SK-N-SH (cell line): ENCODE measurements at regions not wholly inside any gene's neighbourhood (a gene's known extent, or its start where the extent isn't known, plus 50 kb on each side); places are given as distances from the start of the nearest gene placed in this dataset.

Experiments
- CTCF ChIA-PET: fragments of 300-600, 350-600 bp; formaldehyde crosslinking; extraction: SDS; loops from one replicate; lab custom pipeline; 2021; lab: Yijun Ruan, JAX
- POLR2A ChIA-PET: fragments of 350-600 bp; sonication (Branson Sonifier 250); formaldehyde crosslinking; extraction: SDS; loops from one replicate; lab custom pipeline; 2020; ENCODE audit warnings: antibody characterized with exemption, inconsistent platforms; lab: Yijun Ruan, JAX
- DNase-seq: peaks from one replicate; pipeline ENCODE4 v3.0.0; 2012
- H2AFZ ChIP-seq: fragments of 200-600 bp; sonication (generic); 2 replicates; pipeline ENCODE4 v1.8.1; 2016; ENCODE audit warnings: antibody characterized with exemption, mild to moderate bottlenecking, low read depth
- H3F3A ChIP-seq: fragments of 200-600 bp; sonication (generic); replicated peaks from 2 replicates; pipeline ENCODE3; 2016; ENCODE audit warnings: antibody characterized with exemption, mild to moderate bottlenecking; ENCODE audit not compliant: insufficient read depth
- H3K27ac ChIP-seq, 2 experiments: fragments of 200-500 bp in 1 of 2; fragments of 200-600 bp in 1 of 2; sonication (Bioruptor generic) in 1 of 2; sonication (generic), shearing (Covaris generic) in 1 of 2; 2 replicates each; pipeline versions ENCODE4 v1.5.1 to v1.6.1; 2014 to 2016; ENCODE audit warnings: low read depth in 2 of 2, inconsistent platforms in 1 of 2, low read length in 1 of 2, mild to moderate bottlenecking in 1 of 2, mixed read lengths in 1 of 2
- H3K27me3 ChIP-seq: fragments of 200-600 bp; sonication (generic), shearing (Covaris generic); 2 replicates; pipeline ENCODE4 v1.6.1; 2016; ENCODE audit warnings: mixed run types; ENCODE audit not compliant: insufficient read depth
- H3K36me3 ChIP-seq, 2 experiments: fragments of 200-500 bp in 1 of 2; fragments of 200-600 bp in 1 of 2; sonication (Bioruptor generic) in 1 of 2; sonication (generic) in 1 of 2; replicated peaks in 1 of 2; 2 replicates each; pipeline versions ENCODE3 to v1.5.1; 2014 to 2016; ENCODE audit warnings: low read length in 1 of 2, mild to moderate bottlenecking in 1 of 2; ENCODE audit not compliant: insufficient read depth in 2 of 2, control insufficient read depth in 1 of 2
- H3K4me1 ChIP-seq, 2 experiments: fragments of 200-500 bp in 1 of 2; fragments of 200-600 bp in 1 of 2; sonication (Bioruptor generic) in 1 of 2; sonication (generic), shearing (Covaris generic) in 1 of 2; 2 replicates each; pipeline versions ENCODE4 v1.5.1 to v1.6.1; 2014 to 2016; ENCODE audit warnings: low read depth in 1 of 2, low read length in 1 of 2, mixed run types in 1 of 2; ENCODE audit not compliant: insufficient read depth in 2 of 2, control insufficient read depth in 1 of 2
- H3K4me2 ChIP-seq: fragments of 200-600 bp; sonication (generic), shearing (Covaris generic); 2 replicates; pipeline ENCODE4 v1.6.1; 2017; ENCODE audit warnings: mixed run types
- H3K4me3 ChIP-seq, 2 experiments: fragments of 200-500 bp in 1 of 2; fragments of 200-600 bp in 1 of 2; sonication (Bioruptor generic) in 1 of 2; sonication (generic), shearing (Covaris generic) in 1 of 2; 2 replicates each; pipeline versions ENCODE4 v1.5.1 to v1.8.1; 2014 to 2016; ENCODE audit warnings: low read depth in 2 of 2, inconsistent platforms in 1 of 2, low read length in 1 of 2, mild to moderate bottlenecking in 1 of 2, mixed read lengths in 1 of 2, moderate library complexity in 1 of 2
- H3K79me2 ChIP-seq: fragments of 200-600 bp; sonication (generic); 2 replicates; pipeline ENCODE4 v1.8.1; 2017; ENCODE audit warnings: mild to moderate bottlenecking; ENCODE audit not compliant: insufficient read depth
- H3K9ac ChIP-seq: fragments of 200-600 bp; sonication (generic); 2 replicates; pipeline ENCODE4 v1.6.1; 2017; ENCODE audit warnings: mixed run types
- H3K9me2 ChIP-seq: fragments of 200-600 bp; sonication (generic); 2 replicates; pipeline ENCODE4 v1.6.1; 2017; ENCODE audit warnings: mixed run types
- H3K9me3 ChIP-seq: fragments of 200-600 bp; sonication (generic); 2 replicates; pipeline ENCODE4 v1.6.1; 2017; ENCODE audit warnings: mixed run types, mild to moderate bottlenecking, moderate library complexity
- H4K20me1 ChIP-seq: fragments of 200-600 bp; sonication (generic); 2 replicates; pipeline ENCODE4 v1.6.1; 2017; ENCODE audit warnings: mild to moderate bottlenecking, mixed run types; ENCODE audit not compliant: insufficient read depth
- EZH2phosphoT487 ChIP-seq: fragments of 200-600 bp; sonication (generic); IDR thresholded peaks from 2 replicates; pipeline ENCODE4 v1.6.1; 2017; ENCODE audit warnings: low read depth, mixed run types, mild to moderate bottlenecking, antibody characterized with exemption, moderate library complexity, borderline replicate concordance
- FOXM1 ChIP-seq: IDR thresholded peaks from 2 replicates; pipeline ENCODE4 v1.4.0; 2012; ENCODE audit warnings: low read depth, mild to moderate bottlenecking
- GATA2 ChIP-seq: sonication (generic); formaldehyde crosslinking; IDR thresholded peaks from 2 replicates; pipeline ENCODE4 v1.5.0; 2020; ENCODE audit warnings: mild to moderate bottlenecking, missing genetic modification reagents
- JUND ChIP-seq: IDR thresholded peaks from 2 replicates; pipeline ENCODE4 v1.4.0; 2012
- MEF2A ChIP-seq: IDR thresholded peaks from 2 replicates; pipeline ENCODE4 v1.4.0; 2012; ENCODE audit warnings: low read depth, borderline replicate concordance
- NFIC ChIP-seq: IDR thresholded peaks from 2 replicates; pipeline ENCODE4 v1.4.0; 2012; ENCODE audit warnings: borderline replicate concordance
- NRF1 ChIP-seq: IDR thresholded peaks from 2 replicates; pipeline ENCODE4 v1.6.1; 2012; ENCODE audit warnings: low read depth, mild to moderate bottlenecking, low read length
- POLR2AphosphoS5 ChIP-seq: IDR thresholded peaks from 2 replicates; pipeline ENCODE4 v1.6.1; 2012; ENCODE audit warnings: low read depth, low read length
- RAD21 ChIP-seq: IDR thresholded peaks from 2 replicates; pipeline ENCODE4 v1.6.1; 2012; ENCODE audit warnings: mild to moderate bottlenecking, low read length
- RFX5 ChIP-seq: IDR thresholded peaks from 2 replicates; pipeline ENCODE4 v1.6.1; 2012; ENCODE audit warnings: mild to moderate bottlenecking, improper control_type of control experiment, low read length
- RXRA ChIP-seq: IDR thresholded peaks from 2 replicates; pipeline ENCODE4 v1.4.0; 2012; ENCODE audit warnings: low read depth, mild to moderate bottlenecking, borderline replicate concordance
- SIN3A ChIP-seq: IDR thresholded peaks from 2 replicates; pipeline ENCODE4 v1.6.1; 2012; ENCODE audit warnings: low read depth, mild to moderate bottlenecking, low read length, moderate library complexity, borderline replicate concordance
- USF1 ChIP-seq: IDR thresholded peaks from 2 replicates; pipeline ENCODE4 v1.4.0; 2012; ENCODE audit warnings: low read depth, borderline replicate concordance
- WGBS: methylation state at CpG from one replicate; pipeline ENCODE4 v1.1.6; 2017; ENCODE audit warnings: low lambda C conversion rate; 5-methylcytosine and 5-hydroxymethylcytosine counted together
- TF ChIP-seq, protein P1 (sequence below): IDR thresholded peaks from 2 replicates; pipeline ENCODE4 v1.6.1; 2012; ENCODE audit warnings: mild to moderate bottlenecking, low read depth, low read length, moderate library complexity

DNA sequence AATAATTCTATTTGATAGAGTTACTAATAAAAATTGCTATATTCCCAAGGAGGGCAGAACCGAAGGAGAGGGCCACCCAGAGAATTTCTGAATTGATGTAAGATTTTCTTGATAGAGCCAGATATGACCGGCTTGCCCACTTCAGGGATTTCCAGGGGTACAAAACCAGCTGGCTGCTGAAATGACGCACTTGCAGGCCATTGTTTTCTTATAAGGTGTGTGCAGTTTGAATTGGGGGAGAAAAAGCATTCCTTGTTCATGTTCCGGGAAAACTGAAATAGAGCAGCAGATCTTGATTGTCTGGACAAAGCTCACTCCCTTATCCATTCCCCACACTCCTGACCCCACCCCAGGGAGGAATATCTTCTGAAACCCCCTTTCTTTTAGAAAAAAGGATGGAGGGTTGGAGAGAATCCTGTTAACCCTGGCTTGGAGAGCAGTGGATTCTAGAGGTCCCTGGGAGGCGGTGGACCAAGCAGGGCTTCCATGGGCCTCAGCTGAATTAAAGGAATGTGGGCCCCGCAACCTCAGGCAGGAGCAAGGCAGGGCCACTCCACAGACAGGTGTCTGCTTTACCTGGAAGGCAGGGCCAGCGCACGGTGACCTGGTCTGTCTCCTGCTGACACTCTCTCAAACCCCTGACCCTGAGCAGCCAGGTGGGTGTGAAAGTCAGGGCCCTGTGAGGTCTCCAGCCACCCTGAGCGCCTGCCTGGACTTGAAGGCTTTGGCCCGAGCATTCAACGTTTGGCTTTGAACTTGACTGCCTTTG, 96.4 kb downstream of the TMEM170B start:
- DNase-seq: no peak
- no peaks in the 10 kb centered on the region for H3K36me3 ChIP-seq
- CTCF ChIA-PET: interaction anchor here (0.9 to 2.2 kb wide), 2 partner anchors 9 to 22 kb away, joined by 3 to 15 read pairs; no protein-coding TSS in a partner anchor
- H2AFZ ChIP-seq: no peak overlapping the region
- no peak overlapping the region for H3K4me2 ChIP-seq
- no peaks in the 10 kb centered on the region for H3K9me3 ChIP-seq
- H3F3A ChIP-seq: no peaks in the 10 kb centered on the region
- H3K9ac ChIP-seq: no peak overlapping the region
- WGBS: 89% methylated on average over 5 of the region's 11 CpGs
- H3K4me3 ChIP-seq: no peak overlapping the region
- no peaks in the 10 kb centered on the region for H3K9me2 ChIP-seq
- no peaks in the 10 kb centered on the region for H3K79me2 ChIP-seq
- H3K4me1 ChIP-seq: peaks cover 0 to 4% of the 10 kb centered on the region in 2 experiments; a peak in 2 of 4 replicates
- TF ChIP-seq, protein P1, sequence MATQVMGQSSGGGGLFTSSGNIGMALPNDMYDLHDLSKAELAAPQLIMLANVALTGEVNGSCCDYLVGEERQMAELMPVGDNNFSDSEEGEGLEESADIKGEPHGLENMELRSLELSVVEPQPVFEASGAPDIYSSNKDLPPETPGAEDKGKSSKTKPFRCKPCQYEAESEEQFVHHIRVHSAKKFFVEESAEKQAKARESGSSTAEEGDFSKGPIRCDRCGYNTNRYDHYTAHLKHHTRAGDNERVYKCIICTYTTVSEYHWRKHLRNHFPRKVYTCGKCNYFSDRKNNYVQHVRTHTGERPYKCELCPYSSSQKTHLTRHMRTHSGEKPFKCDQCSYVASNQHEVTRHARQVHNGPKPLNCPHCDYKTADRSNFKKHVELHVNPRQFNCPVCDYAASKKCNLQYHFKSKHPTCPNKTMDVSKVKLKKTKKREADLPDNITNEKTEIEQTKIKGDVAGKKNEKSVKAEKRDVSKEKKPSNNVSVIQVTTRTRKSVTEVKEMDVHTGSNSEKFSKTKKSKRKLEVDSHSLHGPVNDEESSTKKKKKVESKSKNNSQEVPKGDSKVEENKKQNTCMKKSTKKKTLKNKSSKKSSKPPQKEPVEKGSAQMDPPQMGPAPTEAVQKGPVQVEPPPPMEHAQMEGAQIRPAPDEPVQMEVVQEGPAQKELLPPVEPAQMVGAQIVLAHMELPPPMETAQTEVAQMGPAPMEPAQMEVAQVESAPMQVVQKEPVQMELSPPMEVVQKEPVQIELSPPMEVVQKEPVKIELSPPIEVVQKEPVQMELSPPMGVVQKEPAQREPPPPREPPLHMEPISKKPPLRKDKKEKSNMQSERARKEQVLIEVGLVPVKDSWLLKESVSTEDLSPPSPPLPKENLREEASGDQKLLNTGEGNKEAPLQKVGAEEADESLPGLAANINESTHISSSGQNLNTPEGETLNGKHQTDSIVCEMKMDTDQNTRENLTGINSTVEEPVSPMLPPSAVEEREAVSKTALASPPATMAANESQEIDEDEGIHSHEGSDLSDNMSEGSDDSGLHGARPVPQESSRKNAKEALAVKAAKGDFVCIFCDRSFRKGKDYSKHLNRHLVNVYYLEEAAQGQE: no peak
- TF ChIP-seq SIN3A: no peak
- TF ChIP-seq RFX5: no peak
- no peak for TF ChIP-seq MEF2A
- TF ChIP-seq RXRA: no peak
- TF ChIP-seq JUND: no peak
- no peak for TF ChIP-seq EZH2phosphoT487
- no peak for TF ChIP-seq GATA2 (CRISPR knock-in tag)
- TF ChIP-seq RAD21: no peak
- no peak for TF ChIP-seq NFIC
- TF ChIP-seq, all 33 proteins: peak for 0
- POLR2A ChIA-PET: no interaction called here
- no peaks in the 10 kb centered on the region for H4K20me1 ChIP-seq
- H3K27ac ChIP-seq: no peak overlapping the region
- H3K27me3 ChIP-seq: no peaks in the 10 kb centered on the region

DNA sequence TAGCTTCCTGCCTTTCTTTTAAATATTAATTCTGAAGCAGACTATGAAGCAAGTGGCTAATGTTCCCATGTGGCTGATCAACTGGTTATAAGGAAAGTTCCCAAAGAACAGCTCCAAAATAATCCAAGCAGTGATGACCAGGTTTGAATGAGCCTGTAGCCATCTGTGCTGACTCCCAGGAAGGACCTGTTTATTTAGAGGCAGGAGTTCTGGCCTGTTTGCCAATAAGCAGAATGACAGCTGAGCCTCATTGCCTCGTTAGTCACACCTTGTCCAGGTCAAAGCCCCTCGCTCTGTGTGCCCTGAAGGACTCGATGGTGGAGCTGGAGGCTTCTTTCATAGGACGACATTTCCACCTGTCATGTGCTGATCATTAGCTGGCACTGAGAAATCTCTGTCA, 97.4 kb downstream of the TMEM170B start:
- H3K27me3 ChIP-seq: no peaks in the 10 kb centered on the region
- no peak overlapping the region for H3K27ac ChIP-seq
- H4K20me1 ChIP-seq: no peaks in the 10 kb centered on the region
- no peak overlapping the region for H3K4me3 ChIP-seq
- peaks cover 0 to 4% of the 10 kb centered on the region in 2 experiments; a peak in 2 of 4 replicates for H3K4me1 ChIP-seq
- no peaks in the 10 kb centered on the region for H3K9me3 ChIP-seq
- no peak overlapping the region for H3K9ac ChIP-seq
- TF ChIP-seq POLR2AphosphoS5 (no peak), USF1 (no peak), FOXM1 (no peak), NRF1 (no peak)
- TF ChIP-seq, all 33 proteins: peak for 0
- no peaks in the 10 kb centered on the region for H3K36me3 ChIP-seq
- H2AFZ ChIP-seq: no peak overlapping the region
- H3F3A ChIP-seq: no peaks in the 10 kb centered on the region
- 77% methylated on average over 4 of the region's 4 CpGs for WGBS
- no peaks in the 10 kb centered on the region for H3K9me2 ChIP-seq
- CTCF ChIA-PET: interaction anchor here (0.7 to 2.2 kb wide), 4 partner anchors 21 to 675 kb away, joined by 3 to 15 read pairs (median 4); no protein-coding TSS in a partner anchor
- POLR2A ChIA-PET: no interaction called here
- no peak overlapping the region for H3K4me2 ChIP-seq
- no peaks in the 10 kb centered on the region for H3K79me2 ChIP-seq
- DNase-seq: no peak
